Frontal cortex (tissue), 3 donors: ENCODE measurements at regions not wholly inside any gene's neighbourhood (a gene's known extent, or its start where the extent isn't known, plus 50 kb on each side); places are given as distances from the start of the nearest gene placed in this dataset.

ENCODE experiments used
- DNase-seq, 2 donors: peaks; one replicate each; pipeline ENCODE4 v3.0.0; 2012; ENCODE audit warnings: low spot score in 2 of 2
- FAIRE-seq: peaks from 2 replicates; lab custom pipeline; 2012; peaks lifted over from hg19 to GRCh38; lab: Jason Lieb, UNC
- donor health status: control.
- donor health status: control.
- donor health status: control.

- FAIRE-seq (no peak), DNase-seq (no peak)
Observed at GRCh38 chr22:49076300-49077035, 751.2 kb downstream of the BRD1 start.

- no peak for FAIRE-seq
- DNase-seq: no peak
Observed at GRCh38 chr22:49075150-49075549, 752.5 kb downstream of the BRD1 start.

GRCh38 chr22:49073873-49074417 lies 753.7 kb downstream of the BRD1 start:
- FAIRE-seq (no peak), DNase-seq (no peak)

- FAIRE-seq (no peak), DNase-seq (no peak)
Observed at GRCh38 chr22:49072996-49073645, 754.6 kb downstream of the BRD1 start.

DNA sequence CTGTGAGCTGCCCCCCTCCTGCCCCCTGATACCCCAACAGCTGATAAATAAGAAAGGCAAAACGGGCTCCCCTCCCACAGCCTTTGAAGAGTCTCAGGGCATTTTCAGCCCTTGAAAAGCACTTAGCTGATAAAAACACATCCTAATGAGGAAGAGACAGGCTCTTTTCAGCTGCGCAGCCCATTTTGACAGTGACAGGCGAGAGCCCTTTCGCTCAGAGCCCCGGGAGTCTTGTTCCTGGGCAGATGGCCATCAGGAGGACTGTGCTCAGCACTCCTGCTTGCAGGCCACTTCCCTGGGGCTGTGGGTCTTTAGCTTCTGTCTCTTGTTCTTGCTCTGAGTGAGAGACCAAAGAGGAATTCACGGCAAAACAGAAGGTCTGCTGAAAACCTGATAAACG lies 757.2 kb downstream of the BRD1 start:
- DNase-seq (no peak), FAIRE-seq (no peak)

GRCh38 chr22:49068861-49069500 lies 758.7 kb downstream of the BRD1 start:
- FAIRE-seq (no peak), DNase-seq (no peak)

DNA sequence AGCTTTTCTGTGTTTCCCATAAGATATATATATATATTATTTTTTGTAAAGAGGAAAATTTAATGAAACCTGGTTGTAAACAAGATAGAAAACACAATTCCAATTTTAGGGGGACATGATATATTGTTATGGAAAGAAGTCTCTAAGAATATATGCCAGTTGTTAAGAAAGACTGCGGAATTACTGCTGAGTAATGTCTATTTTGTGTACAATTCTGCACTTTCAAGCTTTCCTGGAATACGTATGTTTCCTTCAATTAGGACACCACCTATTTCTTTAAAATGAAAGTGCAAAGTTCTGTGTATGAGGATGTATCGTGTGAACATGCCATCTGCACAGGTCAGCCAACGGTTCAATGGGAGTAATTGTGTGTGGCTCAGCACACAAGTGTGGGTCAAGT lies 760.2 kb downstream of the BRD1 start:
- FAIRE-seq (no peak), DNase-seq (no peak)

- FAIRE-seq: no peak
- no peak for DNase-seq
Observed at GRCh38 chr22:49066619-49067018, 761.1 kb downstream of the BRD1 start.

DNA sequence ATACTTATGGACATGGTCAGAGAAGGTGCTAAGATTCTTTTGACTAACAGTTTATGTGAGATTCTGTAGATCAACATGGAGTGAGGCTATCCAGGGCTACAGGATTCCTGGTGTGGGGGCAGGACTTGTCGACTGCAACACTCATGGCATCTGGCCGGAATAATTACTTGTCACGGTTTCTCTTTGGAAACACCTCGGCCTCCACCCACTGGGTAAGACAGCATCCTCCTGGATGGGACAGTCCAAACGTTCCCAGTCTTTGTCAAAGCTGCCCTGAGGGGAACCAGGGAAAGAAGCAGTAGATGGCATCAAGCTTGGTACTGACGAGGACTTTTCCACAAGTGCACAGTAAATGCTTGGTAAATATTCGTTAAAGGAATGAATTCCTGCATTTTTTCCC lies 762.8 kb downstream of the BRD1 start:
- DNase-seq: no peak
- FAIRE-seq: no peak

GRCh38 chr22:49063545-49063890 lies 764.2 kb downstream of the BRD1 start:
- DNase-seq: no peak
- no peak for FAIRE-seq

DNA sequence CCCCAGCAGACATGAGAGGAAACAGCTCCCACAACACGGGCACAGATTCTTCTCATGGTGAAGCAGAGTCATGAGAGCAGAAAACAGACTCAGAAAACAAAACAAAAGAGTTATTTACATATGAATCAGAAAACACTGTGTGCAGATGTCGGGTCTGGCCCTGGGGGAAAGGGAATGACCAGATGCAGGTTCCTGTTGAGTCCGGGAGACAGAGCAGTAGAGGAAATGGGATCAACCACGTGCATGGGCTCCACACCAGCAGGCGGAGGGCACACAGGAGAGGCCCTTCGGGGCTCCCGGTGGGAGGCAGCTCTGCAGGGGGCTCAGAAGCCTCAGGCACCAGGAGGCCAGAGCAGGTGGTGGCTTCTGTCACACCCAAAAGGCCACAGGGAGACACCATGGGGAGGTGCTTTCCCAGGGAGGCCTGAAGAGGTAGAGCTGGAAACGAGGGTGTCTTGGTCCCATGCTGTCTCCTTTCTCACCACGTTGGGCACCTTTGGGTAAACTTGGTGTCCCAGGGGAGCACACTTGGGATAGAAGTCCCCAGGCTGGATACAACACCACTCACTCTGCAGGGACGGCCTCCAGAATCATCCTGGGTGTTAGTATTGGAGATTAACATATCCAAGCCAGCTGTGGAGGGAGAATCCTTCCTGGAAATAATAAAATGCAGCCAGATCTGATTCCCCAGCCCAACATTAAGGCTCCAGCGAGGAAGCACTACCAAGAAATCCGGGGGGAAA lies 764.7 kb downstream of the BRD1 start:
- no peak for FAIRE-seq
- no peak for DNase-seq

DNA sequence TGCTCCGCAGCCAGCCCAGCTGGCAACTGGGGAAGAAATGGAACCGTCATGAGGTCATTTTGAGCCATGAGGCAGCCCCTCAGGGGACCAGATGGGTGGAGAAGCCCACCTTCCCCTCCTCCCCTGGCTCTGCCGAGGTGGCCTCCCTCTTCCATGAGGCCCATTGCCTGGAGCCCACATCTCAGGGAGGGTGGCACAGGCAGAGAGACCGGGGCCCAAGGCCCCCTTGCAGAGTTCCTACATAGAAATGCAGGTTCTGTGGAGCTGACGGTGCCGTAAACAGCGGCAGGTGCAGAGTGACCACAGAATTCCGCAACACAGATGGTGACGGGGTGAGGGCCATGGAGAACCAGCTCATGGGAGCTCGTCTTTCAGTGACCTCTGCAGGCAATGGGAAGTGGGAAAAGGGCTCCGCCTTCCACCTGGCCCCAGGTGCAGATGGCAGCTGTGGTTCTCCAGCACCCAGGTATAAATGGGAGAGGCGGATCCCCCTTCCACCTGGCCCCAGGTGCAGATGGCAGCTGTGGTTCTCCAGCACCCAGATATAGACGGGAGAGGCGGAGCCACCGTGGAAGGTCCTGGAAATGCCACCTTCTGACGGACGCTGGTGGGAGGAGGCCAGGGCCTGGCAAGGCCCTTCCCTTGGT lies 765.4 kb downstream of the BRD1 start:
- no peak for FAIRE-seq

DNA sequence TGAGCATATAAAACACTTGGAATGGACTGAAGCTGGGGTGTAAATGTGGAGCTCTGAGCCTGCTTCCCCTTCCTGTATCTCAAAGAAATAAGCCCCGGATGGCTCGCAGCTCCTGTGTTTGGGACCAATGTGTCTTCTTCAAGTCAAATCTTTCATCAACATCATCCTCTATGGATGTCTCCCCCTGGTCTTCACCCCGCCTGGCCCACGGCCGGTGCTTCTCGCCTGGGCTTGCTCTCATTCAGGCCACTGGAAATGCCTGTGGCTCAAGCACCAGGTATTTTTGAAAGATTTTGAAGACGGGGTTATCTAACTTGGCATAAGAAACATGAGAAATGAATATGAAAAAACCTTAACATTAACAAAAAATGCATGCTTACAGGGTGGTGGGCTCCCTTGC lies 769.8 kb downstream of the BRD1 start:
- DNase-seq (no peak), FAIRE-seq (no peak)

More for the DNA sequence above, 765.4 kb downstream of the BRD1 start:
- no peak for DNase-seq

DNA sequence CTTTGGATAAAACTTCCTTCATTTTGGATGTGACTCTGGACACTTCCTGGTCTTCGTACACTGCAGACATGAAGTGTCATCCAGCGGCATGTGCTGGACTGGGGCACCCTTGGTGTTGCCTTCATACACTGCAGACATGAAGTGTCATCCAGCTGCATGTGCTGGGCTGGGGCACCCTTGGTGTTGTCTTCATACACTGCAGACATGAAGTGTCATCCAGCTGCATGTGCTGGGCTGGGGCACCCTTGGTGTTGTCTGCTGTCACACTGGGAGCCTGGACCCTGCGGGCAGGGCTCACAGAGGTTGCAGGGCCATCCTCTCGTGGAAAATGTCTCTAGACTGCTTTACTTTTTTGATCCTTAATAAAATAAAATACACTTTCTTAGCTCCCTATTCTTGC lies 771.4 kb downstream of the BRD1 start:
- FAIRE-seq: no peak
- no peak for DNase-seq

GRCh38 chr22:49055406-49055805 lies 772.3 kb downstream of the BRD1 start:
- FAIRE-seq (no peak), DNase-seq (no peak)

DNA sequence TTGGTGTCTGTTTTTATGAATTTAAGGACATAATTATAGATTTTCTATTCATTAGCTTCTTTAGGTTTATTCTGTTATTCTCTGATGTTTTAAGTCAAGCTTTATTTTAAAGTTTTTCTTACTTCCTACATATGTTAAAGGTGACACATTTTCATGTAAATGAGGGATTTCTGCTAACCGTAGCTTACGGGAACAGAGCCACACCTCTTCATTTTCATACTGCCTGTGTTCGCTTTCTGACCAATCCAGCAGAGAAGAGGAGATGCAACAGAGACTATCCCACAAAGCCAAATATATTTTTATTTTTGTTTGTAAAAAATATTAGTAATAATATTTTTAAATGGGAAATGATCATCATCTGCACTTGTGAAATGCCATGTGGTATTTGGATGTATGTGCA lies 774.1 kb downstream of the BRD1 start:
- no peak for FAIRE-seq
- no peak for DNase-seq

DNA sequence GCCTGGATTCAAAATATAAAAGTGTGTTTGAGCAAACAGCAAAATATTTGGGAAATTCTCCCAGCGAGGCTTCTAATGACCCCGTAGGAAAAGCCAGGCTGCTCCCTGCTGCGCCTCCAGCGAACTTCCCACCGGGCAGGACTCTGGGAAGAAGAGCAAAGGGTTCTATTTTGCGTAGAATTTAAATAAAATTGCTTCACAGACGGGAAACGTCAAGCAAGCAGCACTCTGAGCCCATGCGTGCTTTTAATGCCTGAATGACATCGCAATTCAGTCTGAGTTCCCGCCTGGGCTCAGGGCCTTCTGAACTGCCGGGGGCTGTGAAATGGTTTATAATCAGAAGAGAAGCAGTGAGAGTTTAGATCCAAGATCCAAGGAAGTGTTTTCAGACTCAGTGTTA lies 775.1 kb downstream of the BRD1 start:
- no peak for DNase-seq
- FAIRE-seq: no peak

- FAIRE-seq (no peak), DNase-seq (no peak)
Observed at GRCh38 chr22:49052023-49052538, 775.6 kb downstream of the BRD1 start.

DNA sequence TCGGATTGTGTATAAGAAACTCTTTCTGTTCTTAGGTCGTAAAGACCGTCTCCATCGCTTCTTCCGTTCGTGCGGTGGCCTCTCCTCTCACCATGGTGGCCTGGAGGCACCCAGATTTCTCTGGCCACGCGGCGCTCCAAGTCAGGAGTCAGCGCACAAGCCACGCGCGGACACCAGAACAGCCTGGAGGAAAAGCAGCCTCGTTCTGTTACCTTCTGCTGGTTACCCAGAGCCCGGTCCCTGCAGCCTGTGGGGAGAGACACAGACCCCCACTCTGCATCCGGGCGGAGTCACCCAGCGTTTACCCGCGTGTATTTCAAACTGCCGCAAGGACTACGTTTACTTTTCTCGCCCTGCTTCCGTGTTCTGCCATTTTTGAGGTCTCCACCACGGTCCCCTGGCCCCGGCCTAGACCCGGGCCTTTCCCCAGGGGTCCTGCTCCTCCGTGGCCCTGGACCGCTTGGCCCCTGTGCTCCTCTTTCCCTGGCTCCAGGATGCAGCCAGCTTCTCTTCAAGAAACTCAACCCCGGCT lies 776.1 kb downstream of the BRD1 start:
- FAIRE-seq (no peak), DNase-seq (no peak)

DNA sequence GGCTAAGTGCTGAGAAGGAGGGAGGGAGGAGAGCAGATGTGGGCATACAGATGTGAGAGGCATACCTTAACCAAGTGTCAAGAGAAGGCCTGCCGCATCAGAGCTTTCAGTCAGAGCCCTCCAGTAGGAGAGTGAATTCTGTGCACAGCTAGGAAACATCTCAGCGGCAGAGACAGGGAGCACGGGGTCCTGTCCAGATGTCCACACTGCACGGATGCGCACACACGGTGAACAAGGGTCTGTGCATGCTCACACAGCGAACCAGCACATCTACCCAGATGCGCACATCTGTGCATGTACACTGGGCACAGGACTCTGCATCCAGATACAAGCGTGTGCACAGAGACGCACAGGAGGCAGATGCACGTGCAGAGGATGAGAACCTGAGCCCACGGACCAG lies 778.0 kb downstream of the BRD1 start:
- no peak for DNase-seq
- no peak for FAIRE-seq
